ENCODE measurements at regions not wholly inside any gene's neighbourhood (a gene's known extent, or its start where the extent isn't known, plus 50 kb on each side); places are given as distances from the start of the nearest gene placed in this dataset.

- TF ChIP-seq CTCF (IDR thresholded peaks at IDR 0.05), result peak in 1 of 6 experiments; percentile 27
- no peak for TF ChIP-seq POLR2A (IDR thresholded peaks at IDR 0.05)
- no peak for TF ChIP-seq EP300 (IDR thresholded peaks at IDR 0.05)
- TF ChIP-seq POLR2AphosphoS5 (IDR thresholded peaks at IDR 0.05), result no peak
These were observed 58.9 kb upstream of the LBX1 start for GRCh38 chr10:101287997-101288635.
